Limb (tissue), 2 donors: ENCODE measurements at regions not wholly inside any gene's neighbourhood (a gene's known extent, or its start where the extent isn't known, plus 50 kb on each side); places are given as distances from the start of the nearest gene placed in this dataset.
"Not testable (repeated sequence)": the region's sequence is repeated elsewhere in the genome, so short reads cannot be mapped to it uniquely, and the experiment has no call there.

Experiments used
- DNase-seq, 2 donors: peaks; one replicate each; pipeline ENCODE4 v3.0.0-alpha.2; 2016; ENCODE audit errors: extremely low spot score in 2 of 2

- peak; percentile 62 to 85 for DNase-seq
These were observed 74.0 kb upstream of the CUX1 start for GRCh38 chr7:101743241-101743994.

- no peak for DNase-seq
These were observed 73.4 kb upstream of the CUX1 start for GRCh38 chr7:101743995-101744360.

DNA sequence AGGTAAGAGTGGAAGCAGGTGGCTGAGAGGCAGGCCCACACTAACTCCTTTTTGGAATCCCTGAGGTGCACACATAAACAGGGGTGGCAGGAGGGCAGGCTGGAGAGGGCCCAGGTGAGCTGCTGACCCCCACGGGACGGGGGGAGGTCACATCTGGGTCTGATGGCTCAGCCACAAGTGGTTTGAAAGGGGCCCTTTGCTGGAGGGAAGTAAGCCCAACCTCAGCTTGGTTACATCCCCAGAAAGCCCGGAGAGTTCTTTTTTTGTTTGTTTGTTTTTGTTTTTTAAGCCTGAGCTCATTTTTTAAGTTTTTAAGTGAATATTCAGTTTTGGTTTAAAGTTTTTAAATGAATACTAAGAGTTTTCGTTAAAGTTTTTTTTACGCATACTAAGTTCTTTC, 72.8 kb upstream of the CUX1 start:
- no peak for DNase-seq

DNA sequence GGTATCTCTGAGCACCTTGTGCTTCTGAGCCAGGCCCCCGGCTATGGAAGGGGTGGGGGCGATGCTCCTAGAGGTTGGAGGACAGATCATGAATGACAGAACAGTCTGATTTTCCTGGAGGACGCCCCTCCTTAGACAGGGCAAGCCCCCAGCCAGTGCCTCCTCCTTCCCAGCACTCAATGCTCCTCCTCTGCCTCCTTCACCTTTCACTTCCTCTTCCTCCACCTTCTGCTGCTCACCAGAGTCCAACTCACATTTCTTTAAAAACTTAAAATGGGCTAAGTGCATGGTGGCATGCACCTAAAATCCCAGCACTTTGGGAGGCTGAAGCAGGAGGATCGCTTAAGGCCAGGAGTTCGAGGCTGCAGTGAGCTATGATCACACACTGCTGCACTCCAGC, 71.1 kb upstream of the CUX1 start:
- no peak for DNase-seq

DNA sequence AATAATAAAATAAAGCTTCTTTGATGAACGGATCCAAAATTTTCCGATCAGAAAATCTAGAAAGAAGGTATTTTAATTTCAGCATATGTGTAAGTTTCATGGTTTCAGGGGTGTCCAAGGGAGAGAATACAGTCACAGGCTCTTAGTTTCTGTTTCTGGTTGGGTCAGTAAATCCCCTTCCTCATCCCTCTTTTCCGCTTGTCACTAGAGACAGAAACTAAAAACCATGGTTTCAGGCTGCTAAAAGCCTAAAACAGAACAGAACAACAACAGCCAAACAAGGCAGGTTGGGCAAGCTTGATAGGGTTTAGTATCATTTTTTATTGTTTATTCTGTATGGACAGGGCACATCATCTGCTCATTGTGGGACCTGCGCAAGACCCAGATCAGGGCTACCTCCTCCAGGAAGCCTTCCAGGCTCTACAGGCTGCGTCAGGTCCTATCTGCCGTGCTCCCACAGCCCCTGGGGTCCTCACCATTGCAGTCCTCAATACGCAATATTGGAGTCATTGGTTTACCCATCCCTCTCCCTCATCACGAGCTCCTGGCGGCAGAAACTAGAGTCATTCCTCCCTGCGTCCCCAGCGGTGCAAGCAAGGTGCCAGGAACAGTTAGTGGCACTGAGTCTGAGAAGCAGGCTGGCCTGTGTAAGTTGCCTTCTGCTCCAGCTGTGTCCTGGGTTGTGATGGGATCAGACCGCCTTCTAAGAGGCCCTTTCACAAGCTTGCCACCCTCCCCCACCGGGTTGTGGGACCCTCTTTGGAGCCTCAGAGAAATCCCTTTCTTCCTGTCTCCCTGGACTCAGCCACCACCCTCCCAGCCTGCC, 70.2 kb upstream of the CUX1 start:
- no peak for DNase-seq

GRCh38 chr7:101747879-101748345, 69.5 kb upstream of the CUX1 start:
- DNase-seq = peak in 1 of 2 donors; percentile 59

GRCh38 chr7:101749891-101750290, 67.5 kb upstream of the CUX1 start:
- DNase-seq = no peak

DNA sequence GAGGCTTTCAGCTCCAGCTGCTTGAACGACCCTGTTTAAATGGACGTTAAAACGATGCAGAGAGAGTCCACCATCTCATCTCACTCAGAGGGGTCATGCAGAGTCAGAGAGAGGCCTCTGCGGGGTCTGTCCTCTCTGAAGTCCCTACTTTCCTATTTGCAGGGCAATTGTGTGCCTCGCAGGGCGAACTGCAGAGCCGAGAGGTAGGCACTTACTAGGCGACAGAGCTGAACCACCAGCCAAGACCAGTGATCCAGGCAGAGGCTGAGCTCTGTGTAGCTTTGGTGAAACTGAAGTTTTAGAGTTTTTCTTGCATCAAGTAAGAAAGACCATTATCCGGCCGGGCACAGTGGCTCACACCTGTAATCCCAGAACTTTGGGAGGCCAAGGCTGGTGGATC, 64.1 kb upstream of the CUX1 start:
- no peak for DNase-seq

- DNase-seq = peak; percentile 42 to 60
These were observed 62.8 kb upstream of the CUX1 start for GRCh38 chr7:101754424-101755159.

- no peak for DNase-seq
These were observed 59.5 kb upstream of the CUX1 start for GRCh38 chr7:101757879-101758278.

- not testable (repeated sequence) for DNase-seq
These were observed 58.9 kb upstream of the CUX1 start for GRCh38 chr7:101758519-101758918.

DNA sequence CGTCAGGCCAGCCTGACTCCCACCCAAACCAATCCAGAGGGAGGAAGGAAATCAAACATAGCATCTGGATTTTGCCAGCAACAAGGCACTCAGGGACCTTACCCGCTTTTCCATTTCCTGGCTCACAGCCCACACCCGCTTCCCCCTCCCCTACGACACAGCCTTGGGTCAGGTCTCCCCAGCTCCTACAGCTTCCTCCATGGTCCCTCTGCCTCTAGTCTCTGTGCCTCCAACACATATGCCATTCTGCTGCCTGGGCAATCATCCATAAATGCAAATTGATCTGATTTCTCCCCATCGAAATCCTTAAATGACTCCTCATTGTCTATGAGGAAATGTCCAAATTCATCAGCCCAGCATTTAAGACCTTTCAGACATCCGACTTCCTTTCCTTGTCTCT, 53.2 kb upstream of the CUX1 start:
- no peak for DNase-seq

DNA sequence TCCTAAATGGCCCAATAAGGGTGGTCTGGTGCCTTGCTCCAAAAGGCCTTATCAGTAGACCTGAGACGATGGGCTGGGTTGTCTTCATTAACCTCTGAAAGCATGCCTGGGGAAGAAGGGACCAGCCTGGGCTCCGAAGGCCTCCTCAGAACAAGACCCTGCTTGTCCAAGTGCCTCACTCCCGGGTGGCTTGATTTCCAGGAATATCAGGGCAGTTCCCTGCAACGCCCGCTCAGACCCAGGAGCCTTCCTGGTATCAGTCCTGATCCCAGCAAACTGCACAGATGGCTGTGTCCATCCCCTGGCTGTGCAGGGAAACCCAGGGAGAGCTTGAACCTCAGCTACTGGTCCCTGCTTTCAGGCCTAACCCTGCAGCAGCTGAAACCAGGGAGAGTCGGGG, 49.9 kb upstream of the CUX1 start:
- DNase-seq = no peak
